Activated T-helper 1 cell treated with anti-CD3 and anti-CD28 coated beads, Interleukin-12 subunit alpha, Interleukin-12 subunit beta, Interleukin-2, Interleukin-4 antibody, amounts not matched to agents 30 ng/mL and 10 ng/mL and 1 ng/mL, durations not matched to agents 14 hours and 24 hours and 36 hours (primary cell): ENCODE measurements at regions not wholly inside any gene's neighbourhood (a gene's known extent, or its start where the extent isn't known, plus 50 kb on each side); places are given as distances from the start of the nearest gene placed in this dataset.

ENCODE experiments used
- DNase-seq: peaks from one replicate; pipeline ENCODE4 v3.0.0; 2021; ENCODE audit warnings: low spot score
- H3K27ac Mint-ChIP-seq: one replicate; pipeline ENCODE4 v1.8.0; 2021; ENCODE audit warnings: mild to moderate bottlenecking, mixed read lengths
- H3K27me3 Mint-ChIP-seq: one replicate; pipeline ENCODE4 v1.8.0; 2022; ENCODE audit warnings: mild to moderate bottlenecking, moderate library complexity, mixed read lengths; ENCODE audit not compliant: insufficient read depth
- H3K36me3 Mint-ChIP-seq: one replicate; pipeline ENCODE4 v1.8.0; 2021; ENCODE audit warnings: low read depth, mixed read lengths
- H3K4me1 Mint-ChIP-seq: one replicate; pipeline ENCODE4 v1.8.0; 2021; ENCODE audit warnings: low read depth, mixed read lengths
- H3K4me3 Mint-ChIP-seq: one replicate; pipeline ENCODE4 v1.8.0; 2021; ENCODE audit warnings: mild to moderate bottlenecking, moderate library complexity, mixed read lengths
- H3K9me3 Mint-ChIP-seq: one replicate; pipeline ENCODE4 v1.8.0; 2021; ENCODE audit warnings: mixed read lengths
- intact Hi-C: fragments of 100-400 bp; cut with micrococcal nuclease; formaldehyde crosslinking; loops from one replicate; pipeline ENCODE4 v1.15.1; 2024

GRCh38 chr16:14339694-14340093 is 268.6 kb downstream of the MRTFB start:
- Mint-ChIP-seq H3K27me3 (peaks cover 8% of the 10 kb centered on the region), H3K4me3 (no peak overlapping the region), H3K9me3 (peaks cover 24% of the 10 kb centered on the region), H3K4me1 (no peaks in the 10 kb centered on the region), H3K36me3 (no peaks in the 10 kb centered on the region), H3K27ac (no peak overlapping the region)
- intact Hi-C loops = no loop called here
- DNase-seq = no peak

GRCh38 chr16:14338969-14339368 is 267.9 kb downstream of the MRTFB start:
- no peaks in the 10 kb centered on the region for H3K4me1 Mint-ChIP-seq
- H3K36me3 Mint-ChIP-seq = no peaks in the 10 kb centered on the region
- H3K27me3 Mint-ChIP-seq = peaks cover 8% of the 10 kb centered on the region
- H3K4me3 Mint-ChIP-seq = no peak overlapping the region
- intact Hi-C loops = no loop called here
- no peak overlapping the region for H3K27ac Mint-ChIP-seq
- H3K9me3 Mint-ChIP-seq = peaks cover 20% of the 10 kb centered on the region
- DNase-seq = no peak

DNA sequence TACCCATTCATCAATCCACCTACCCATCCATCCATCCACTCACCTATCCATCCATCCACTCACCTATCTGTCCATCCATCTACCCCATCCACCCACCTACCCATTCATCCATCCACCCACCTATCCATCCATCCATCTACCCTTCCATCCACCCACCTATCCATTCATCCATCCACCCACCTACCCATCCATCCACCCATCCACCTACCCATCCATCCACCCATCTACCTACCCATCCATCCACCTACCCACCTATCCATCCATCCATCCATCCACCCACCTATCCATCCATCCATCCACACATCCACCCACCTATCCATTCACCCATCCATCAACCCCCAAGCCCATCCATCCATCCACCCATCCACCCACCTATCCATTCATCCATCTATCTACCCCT is 267.1 kb downstream of the MRTFB start:
- H3K36me3 Mint-ChIP-seq = no peaks in the 10 kb centered on the region
- H3K4me3 Mint-ChIP-seq = no peak overlapping the region
- H3K4me1 Mint-ChIP-seq = no peaks in the 10 kb centered on the region
- no peak overlapping the region for H3K27ac Mint-ChIP-seq
- no peak for DNase-seq
- intact Hi-C loops = no loop called here
- peaks cover 8% of the 10 kb centered on the region for H3K27me3 Mint-ChIP-seq
- H3K9me3 Mint-ChIP-seq = peaks cover 19% of the 10 kb centered on the region

DNA sequence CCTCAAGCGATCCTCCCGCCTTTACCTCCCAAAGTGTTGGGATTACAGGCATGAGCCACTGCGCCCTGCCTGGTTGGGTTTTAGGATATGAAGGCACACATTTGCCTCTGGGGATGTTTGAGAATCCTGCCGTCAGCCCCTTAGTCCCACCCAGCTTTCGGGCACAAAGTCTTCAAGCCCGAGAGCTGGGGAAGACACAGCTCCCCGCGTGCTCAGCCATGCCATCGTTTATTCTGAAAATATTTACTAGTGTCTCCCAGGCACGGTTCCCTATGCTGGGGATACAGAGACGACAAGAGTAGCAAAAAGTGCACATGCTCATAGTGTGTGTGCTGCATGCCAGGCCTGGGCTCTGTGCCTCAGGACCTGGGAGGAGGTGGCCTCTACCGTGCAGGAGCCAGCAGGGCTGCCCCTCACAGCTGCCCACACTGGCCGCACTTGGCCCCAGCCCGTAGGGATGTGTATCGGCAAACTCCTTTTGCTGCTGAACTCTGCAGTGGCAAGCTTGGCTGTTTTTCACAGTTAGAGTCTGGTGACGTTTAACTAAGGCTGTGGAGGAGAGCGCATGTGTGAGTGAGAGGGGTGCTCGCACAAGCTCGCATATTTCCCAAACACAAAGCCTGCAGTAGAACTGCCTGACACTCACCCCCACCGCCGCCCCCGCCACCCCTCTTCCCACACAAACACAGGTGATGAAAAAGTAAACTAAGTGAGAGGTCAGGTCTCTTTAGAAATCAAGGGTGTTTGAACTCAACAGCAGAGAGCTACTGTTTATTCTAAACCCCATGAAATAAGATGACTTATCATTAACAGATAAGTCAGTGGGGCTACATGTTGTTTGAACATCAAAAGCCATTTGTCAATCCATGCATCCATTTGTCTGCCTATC is 266.4 kb downstream of the MRTFB start:
- Mint-ChIP-seq H3K4me1 (no peaks in the 10 kb centered on the region), H3K9me3 (peaks cover 13% of the 10 kb centered on the region), H3K27me3 (peaks cover 8% of the 10 kb centered on the region), H3K27ac (no peak overlapping the region), H3K4me3 (no peak overlapping the region), H3K36me3 (no peaks in the 10 kb centered on the region)
- DNase-seq = no peak
- intact Hi-C loops = no loop called here

GRCh38 chr16:14335297-14335696 is 264.2 kb downstream of the MRTFB start:
- intact Hi-C loops = no loop called here
- Mint-ChIP-seq H3K27ac (no peak overlapping the region), H3K9me3 (peaks cover 5% of the 10 kb centered on the region), H3K36me3 (no peaks in the 10 kb centered on the region), H3K4me1 (no peaks in the 10 kb centered on the region), H3K27me3 (no peaks in the 10 kb centered on the region), H3K4me3 (no peak overlapping the region)
- DNase-seq = no peak

- DNase-seq = no peak
- no peaks in the 10 kb centered on the region for H3K27me3 Mint-ChIP-seq
- H3K4me3 Mint-ChIP-seq = no peak overlapping the region
- intact Hi-C loops = no loop called here
- no peaks in the 10 kb centered on the region for H3K36me3 Mint-ChIP-seq
- no peaks in the 10 kb centered on the region for H3K9me3 Mint-ChIP-seq
- H3K4me1 Mint-ChIP-seq = peaks cover 7% of the 10 kb centered on the region
- H3K27ac Mint-ChIP-seq = no peak overlapping the region
Measured at GRCh38 chr16:14334366-14335080, 263.4 kb downstream of the MRTFB start.

GRCh38 chr16:14333361-14333760 is 262.2 kb downstream of the MRTFB start:
- H3K4me3 Mint-ChIP-seq = no peak overlapping the region
- no peak for DNase-seq

DNA sequence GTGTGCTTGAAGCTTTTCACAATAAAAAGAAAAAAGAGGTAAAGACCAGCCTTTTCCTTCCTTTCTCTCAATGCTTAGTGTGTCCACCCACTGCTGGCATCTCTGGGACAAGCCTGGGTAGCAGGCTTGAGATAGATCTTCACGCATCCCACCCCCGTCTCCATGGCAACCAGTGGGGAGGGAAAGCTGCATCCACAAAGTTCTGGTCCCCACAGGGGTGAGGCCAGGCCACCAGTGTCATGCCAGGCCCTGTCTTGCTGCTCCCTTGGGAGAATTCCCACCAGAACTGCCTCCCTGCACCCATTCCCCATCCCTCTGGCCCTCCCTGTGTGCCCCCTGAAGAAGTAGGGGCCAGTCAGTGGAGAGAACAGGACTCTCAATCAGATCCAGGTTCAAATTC is 259.9 kb downstream of the MRTFB start:
- intact Hi-C loops = no loop called here
- no peak for DNase-seq
- Mint-ChIP-seq H3K4me1 (peaks cover 9% of the 10 kb centered on the region), H3K27me3 (no peaks in the 10 kb centered on the region), H3K36me3 (no peaks in the 10 kb centered on the region), H3K4me3 (no peak overlapping the region), H3K27ac (no peak overlapping the region), H3K9me3 (no peaks in the 10 kb centered on the region)

More at GRCh38 chr16:14333361-14333760, 262.2 kb downstream of the MRTFB start:
- intact Hi-C loops = no loop called here
- H3K27ac Mint-ChIP-seq = no peak overlapping the region
- peaks cover 9% of the 10 kb centered on the region for H3K4me1 Mint-ChIP-seq
- no peaks in the 10 kb centered on the region for H3K9me3 Mint-ChIP-seq
- no peaks in the 10 kb centered on the region for H3K27me3 Mint-ChIP-seq
- no peaks in the 10 kb centered on the region for H3K36me3 Mint-ChIP-seq

- H3K4me3 Mint-ChIP-seq = no peak overlapping the region
- H3K27ac Mint-ChIP-seq = no peak overlapping the region
- no peaks in the 10 kb centered on the region for H3K27me3 Mint-ChIP-seq
- intact Hi-C loops = no loop called here
- no peaks in the 10 kb centered on the region for H3K36me3 Mint-ChIP-seq
- DNase-seq = no peak
- peaks cover 9% of the 10 kb centered on the region for H3K4me1 Mint-ChIP-seq
- no peaks in the 10 kb centered on the region for H3K9me3 Mint-ChIP-seq
Measured at GRCh38 chr16:14329727-14330350, 258.7 kb downstream of the MRTFB start.

DNA sequence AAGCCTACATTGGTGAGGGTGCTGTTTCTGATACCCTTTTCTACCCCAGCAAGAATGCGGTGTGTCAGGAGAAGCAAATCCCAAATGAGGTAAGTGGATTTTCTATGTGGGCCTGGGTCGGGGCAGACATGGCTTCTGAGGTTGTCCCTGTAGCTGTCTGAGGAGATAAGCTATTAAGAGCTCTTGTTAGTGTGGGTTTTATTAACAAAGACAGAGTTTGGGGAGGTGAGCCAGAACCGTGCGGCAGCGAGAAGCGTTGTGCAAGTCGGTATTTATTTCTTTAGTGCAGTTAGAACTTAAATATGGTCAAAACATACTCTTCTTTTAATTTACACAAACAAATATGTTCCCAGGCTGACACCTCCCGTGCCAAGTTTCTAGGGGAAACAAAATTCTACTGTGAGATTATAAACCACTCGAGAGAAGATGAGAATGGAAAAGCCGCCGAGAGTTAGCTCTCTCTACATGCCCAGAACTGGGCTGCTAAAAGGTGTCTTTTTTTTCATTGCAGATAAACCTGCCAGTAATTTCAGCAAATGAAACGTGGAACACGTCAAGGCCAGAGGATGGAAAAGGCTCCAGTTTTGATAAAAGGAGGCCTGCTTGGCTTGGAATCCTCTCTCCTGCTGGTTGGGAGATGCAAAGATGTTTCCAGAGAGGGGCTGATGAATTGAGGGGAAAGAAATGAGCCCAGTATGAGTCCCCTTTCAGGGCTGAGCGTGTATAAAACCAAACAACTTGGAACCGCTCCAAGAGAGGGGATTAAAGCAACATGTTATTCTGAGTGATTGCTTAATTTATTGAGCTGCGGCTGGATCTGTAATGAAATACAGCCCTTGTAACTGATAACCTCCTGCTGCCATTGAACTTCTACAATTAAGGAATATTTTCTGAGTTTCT is 254.6 kb downstream of the MRTFB start:
- peaks cover 2% of the 10 kb centered on the region for H3K27me3 Mint-ChIP-seq
- intact Hi-C loops = no loop called here
- peaks cover 9% of the 10 kb centered on the region for H3K4me1 Mint-ChIP-seq
- no peak overlapping the region for H3K4me3 Mint-ChIP-seq
- DNase-seq = no peak
- no peak overlapping the region for H3K27ac Mint-ChIP-seq
- H3K36me3 Mint-ChIP-seq = no peaks in the 10 kb centered on the region
- no peaks in the 10 kb centered on the region for H3K9me3 Mint-ChIP-seq

GRCh38 chr16:14324581-14324980 is 253.5 kb downstream of the MRTFB start:
- Mint-ChIP-seq H3K9me3 (no peaks in the 10 kb centered on the region), H3K27me3 (peaks cover 2% of the 10 kb centered on the region), H3K27ac (no peak overlapping the region), H3K4me1 (peaks cover 2% of the 10 kb centered on the region), H3K36me3 (no peaks in the 10 kb centered on the region), H3K4me3 (no peak overlapping the region)
- DNase-seq = no peak
- intact Hi-C loops = no loop called here

GRCh38 chr16:14322186-14322585 is 251.1 kb downstream of the MRTFB start:
- no peaks in the 10 kb centered on the region for H3K36me3 Mint-ChIP-seq
- no peak for DNase-seq
- H3K9me3 Mint-ChIP-seq = no peaks in the 10 kb centered on the region
- no peaks in the 10 kb centered on the region for H3K4me1 Mint-ChIP-seq
- no peak overlapping the region for H3K4me3 Mint-ChIP-seq
- intact Hi-C loops = no loop called here
- peaks cover 2% of the 10 kb centered on the region for H3K27me3 Mint-ChIP-seq
- no peak overlapping the region for H3K27ac Mint-ChIP-seq
